Panc1 (cell line): ENCODE measurements at regions not wholly inside any gene's neighbourhood (a gene's known extent, or its start where the extent isn't known, plus 50 kb on each side); places are given as distances from the start of the nearest gene placed in this dataset.

Experiments
- ATAC-seq: fragments of 200-7000 bp; cut with Tn5 transposase; 2 replicates; pipeline ENCODE4 v1.9.1; 2020; ENCODE audit warnings: mild to moderate bottlenecking, moderate library complexity
- BruUV-seq: library from RNA; stranded (reverse); fragments of 400-500 nt; replicated peaks from 2 replicates; lab custom pipeline; 2021; lab: Mats Ljungman, UMichigan
- CTCF ChIA-PET: fragments of 300-600 bp; sonication (Branson Sonifier 250); formaldehyde crosslinking; loops from one replicate; lab custom pipeline; 2022; ENCODE audit warnings: antibody characterized with exemption; lab: Charles Lee
- POLR2A ChIA-PET: fragments of 300-600 bp; sonication (Branson Sonifier 250); formaldehyde crosslinking; loops from one replicate; lab custom pipeline; 2022; ENCODE audit warnings: antibody characterized with exemption; lab: Charles Lee
- DNase-seq: peaks from one replicate; pipeline ENCODE4 v3.0.0-alpha.2; 2010; ENCODE audit warnings: low read depth, low spot score
- H3K27ac ChIP-seq: 2 replicates; pipeline ENCODE4 v1.5.1; 2011; ENCODE audit warnings: mild to moderate bottlenecking, low read length, inconsistent platforms
- H3K27me3 ChIP-seq: fragments of 200-500 bp; sonication (Bioruptor generic); 2 replicates; pipeline ENCODE4 v1.6.0; 2014; ENCODE audit warnings: low read length, inconsistent platforms; ENCODE audit not compliant: control insufficient read depth, insufficient read depth
- H3K36me3 ChIP-seq: fragments of 200-500 bp; sonication (Bioruptor generic); 2 replicates; pipeline ENCODE4 v1.5.1; 2014; ENCODE audit warnings: inconsistent platforms, mild to moderate bottlenecking, low read length, moderate library complexity; ENCODE audit not compliant: control insufficient read depth, insufficient read depth
- H3K4me1 ChIP-seq: 2 replicates; pipeline ENCODE4 v1.5.1; 2011; ENCODE audit warnings: inconsistent platforms, mild to moderate bottlenecking, low read length, moderate library complexity; ENCODE audit not compliant: control insufficient read depth, insufficient read depth
- H3K4me3 ChIP-seq, 2 experiments: 2 replicates each; pipeline ENCODE4 v1.5.1; 2011 to 2012; ENCODE audit warnings: low read depth in 2 of 2, low read length in 2 of 2, mild to moderate bottlenecking in 2 of 2, inconsistent platforms in 1 of 2, moderate library complexity in 1 of 2
- H3K9me3 ChIP-seq: fragments of 200-500 bp; sonication (Bioruptor generic); 2 replicates; pipeline ENCODE4 v1.5.1; 2014; ENCODE audit warnings: low read depth, mild to moderate bottlenecking, inconsistent platforms, low read length, moderate library complexity; ENCODE audit not compliant: control insufficient read depth, insufficient read depth
- CTCF ChIP-seq: fragments of 450-650 bp; IDR thresholded peaks from 2 replicates; pipeline ENCODE4 v1.5.1; 2017; ENCODE audit warnings: mild to moderate bottlenecking
- POLR2AphosphoS5 ChIP-seq: IDR thresholded peaks from 2 replicates; pipeline ENCODE4 v1.6.1; 2012; ENCODE audit warnings: mild to moderate bottlenecking, low read depth, low read length, moderate library complexity
- REST ChIP-seq, 2 experiments: IDR thresholded peaks; 2 replicates each; pipeline ENCODE4 v1.6.1; 2011 to 2012; ENCODE audit warnings: low read depth in 2 of 2, control low read depth in 1 of 2, low read length in 1 of 2, mild to moderate bottlenecking in 1 of 2, moderate library complexity in 1 of 2; ENCODE audit not compliant: insufficient read depth in 1 of 2
- SIN3A ChIP-seq: IDR thresholded peaks from 2 replicates; pipeline ENCODE4 v1.6.1; 2012; ENCODE audit warnings: low read depth, mild to moderate bottlenecking, low read length, moderate library complexity, borderline replicate concordance; ENCODE audit not compliant: insufficient read depth
- TCF7L2 ChIP-seq: IDR thresholded peaks from 2 replicates; pipeline ENCODE4 v1.6.1; 2011; ENCODE audit warnings: mild to moderate bottlenecking, low read depth, low read length, inconsistent platforms
- in situ Hi-C: cut with HindIII; loops from 2 replicates; pipeline ENCODE4 v1.10.0; 2016; ENCODE audit warnings: low sequenced_read_pairs, low pct_unique_long_range_greater_than_20kb
- intact Hi-C: fragments of 100-400 bp; cut with micrococcal nuclease; formaldehyde crosslinking; loops from one replicate; pipeline ENCODE4 v1.10.0; 2022; ENCODE audit not compliant: unreplicated experiment

GRCh38 chrX:25070038-25070437, 54.3 kb upstream of the ARX start:
- intact Hi-C loops (no loop called here), in situ Hi-C loops (no loop called here)
- Histone ChIP-seq H3K4me1 (no peaks in the 10 kb centered on the region), H3K27ac (no peak overlapping the region), H3K36me3 (no peaks in the 10 kb centered on the region), H3K4me3 (no peak overlapping the region), H3K9me3 (no peaks in the 10 kb centered on the region), H3K27me3 (no peaks in the 10 kb centered on the region)
- ATAC-seq (no peak), DNase-seq (no peak)
- POLR2A ChIA-PET = no interaction called here
- BruUV-seq = no TSS peak
- CTCF ChIA-PET = no interaction called here
- no peak for TF ChIP-seq SIN3A

- ChIA-PET CTCF (no interaction called here), POLR2A (no interaction called here)
- in situ Hi-C loops = no loop called here
- BruUV-seq = no TSS peak
- no peaks in the 10 kb centered on the region for H3K27me3 ChIP-seq
- ATAC-seq (no peak), DNase-seq (no peak)
- intact Hi-C loops = no loop called here
- no peaks in the 10 kb centered on the region for H3K36me3 ChIP-seq
- H3K9me3 ChIP-seq = no peaks in the 10 kb centered on the region
- no peak overlapping the region for H3K27ac ChIP-seq
- no peak overlapping the region for H3K4me3 ChIP-seq
- H3K4me1 ChIP-seq = no peaks in the 10 kb centered on the region
- no peak for TF ChIP-seq SIN3A
- no peak for TF ChIP-seq REST (IDR thresholded peaks at IDR 0.05; ENCODE audit: insufficient read depth in 1 of 2, low read depth in 2 of 2, low read length in 1 of 2)
- no peak for TF ChIP-seq TCF7L2
- TF ChIP-seq POLR2AphosphoS5 = no peak
- no peak for TF ChIP-seq CTCF
These were observed 53.4 kb upstream of the ARX start for GRCh38 chrX:25069209-25069608.

GRCh38 chrX:25068340-25068739, 52.6 kb upstream of the ARX start:
- TF ChIP-seq SIN3A = no peak
- no peak for TF ChIP-seq POLR2AphosphoS5
- no peak for TF ChIP-seq REST (IDR thresholded peaks at IDR 0.05; ENCODE audit: insufficient read depth in 1 of 2, low read depth in 2 of 2, low read length in 1 of 2)
- TF ChIP-seq CTCF = no peak
- no peak for TF ChIP-seq TCF7L2
- Histone ChIP-seq H3K27ac (no peak overlapping the region), H3K9me3 (no peaks in the 10 kb centered on the region), H3K4me1 (no peaks in the 10 kb centered on the region), H3K4me3 (no peak overlapping the region), H3K36me3 (no peaks in the 10 kb centered on the region), H3K27me3 (no peaks in the 10 kb centered on the region)
- DNase-seq (no peak), ATAC-seq (no peak)
- CTCF ChIA-PET = no interaction called here
- BruUV-seq = no TSS peak
- intact Hi-C loops = no loop called here
- POLR2A ChIA-PET = no interaction called here
- in situ Hi-C loops = no loop called here
